ENCODE measurements at regions not wholly inside any gene's neighbourhood (a gene's known extent, or its start where the extent isn't known, plus 50 kb on each side); places are given as distances from the start of the nearest gene placed in this dataset.

DNA sequence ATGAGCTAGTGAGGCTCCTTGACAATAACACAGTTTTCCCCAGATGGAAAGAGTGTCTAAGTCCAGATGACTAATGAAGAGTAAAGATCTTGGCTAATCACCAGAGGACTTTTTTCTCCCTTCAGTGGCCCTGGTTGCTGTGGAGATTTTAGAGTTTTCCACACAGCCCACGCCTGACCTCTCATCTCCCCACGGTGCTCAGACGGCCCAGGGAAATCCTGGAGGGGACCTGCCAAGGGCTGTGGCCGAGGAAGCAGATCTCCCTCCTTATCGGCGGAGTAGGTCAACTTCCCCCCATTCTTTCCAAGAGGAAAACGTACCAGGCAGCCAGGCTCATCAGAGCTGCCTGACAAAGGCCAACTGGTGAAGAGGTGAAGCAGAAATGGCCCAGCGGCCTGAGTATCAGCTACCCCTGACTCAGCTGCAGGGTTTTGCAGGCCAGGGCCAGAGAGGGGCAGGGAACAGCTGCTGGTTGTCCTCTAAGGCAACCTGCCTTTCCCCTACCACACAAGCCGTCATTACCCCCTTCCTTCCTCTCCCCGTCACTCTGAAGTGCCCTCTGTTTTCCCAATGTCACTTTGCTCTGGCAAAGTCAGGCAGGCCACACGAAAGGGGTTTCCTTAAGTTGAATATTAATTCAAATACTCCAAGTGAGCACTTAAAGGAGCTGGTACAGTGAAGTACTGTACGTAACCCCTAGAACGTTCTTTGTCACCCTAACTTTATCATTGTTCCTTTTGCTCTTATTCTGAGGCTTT lies 140.2 kb upstream of the ADAMTS18 start:
- TF ChIP-seq, protein P1, sequence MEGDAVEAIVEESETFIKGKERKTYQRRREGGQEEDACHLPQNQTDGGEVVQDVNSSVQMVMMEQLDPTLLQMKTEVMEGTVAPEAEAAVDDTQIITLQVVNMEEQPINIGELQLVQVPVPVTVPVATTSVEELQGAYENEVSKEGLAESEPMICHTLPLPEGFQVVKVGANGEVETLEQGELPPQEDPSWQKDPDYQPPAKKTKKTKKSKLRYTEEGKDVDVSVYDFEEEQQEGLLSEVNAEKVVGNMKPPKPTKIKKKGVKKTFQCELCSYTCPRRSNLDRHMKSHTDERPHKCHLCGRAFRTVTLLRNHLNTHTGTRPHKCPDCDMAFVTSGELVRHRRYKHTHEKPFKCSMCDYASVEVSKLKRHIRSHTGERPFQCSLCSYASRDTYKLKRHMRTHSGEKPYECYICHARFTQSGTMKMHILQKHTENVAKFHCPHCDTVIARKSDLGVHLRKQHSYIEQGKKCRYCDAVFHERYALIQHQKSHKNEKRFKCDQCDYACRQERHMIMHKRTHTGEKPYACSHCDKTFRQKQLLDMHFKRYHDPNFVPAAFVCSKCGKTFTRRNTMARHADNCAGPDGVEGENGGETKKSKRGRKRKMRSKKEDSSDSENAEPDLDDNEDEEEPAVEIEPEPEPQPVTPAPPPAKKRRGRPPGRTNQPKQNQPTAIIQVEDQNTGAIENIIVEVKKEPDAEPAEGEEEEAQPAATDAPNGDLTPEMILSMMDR (IDR thresholded peaks at IDR 0.05; ENCODE audit: low read length): no peak
- no peak for TF ChIP-seq EZH2 (IDR thresholded peaks at IDR 0.05; ENCODE audit: borderline replicate concordance, low read length)
- Histone ChIP-seq H3K9ac (ENCODE audit: low read length) (no peak overlapping the region), H3K27me3 (ENCODE audit: insufficient read depth, low read length) (no peaks in the 10 kb centered on the region), H3F3A (ENCODE audit: insufficient read depth, low read length) (no peaks in the 10 kb centered on the region), H3K4me1 (ENCODE audit: insufficient read depth, low read length, severe bottlenecking) (no peaks in the 10 kb centered on the region), H3K9me2 (ENCODE audit: low read depth, low read length) (no peaks in the 10 kb centered on the region), H3K4me3 (ENCODE audit: low read depth, low read length, poor library complexity, severe bottlenecking) (no peak overlapping the region), H2AFZ (ENCODE audit: low read length) (no peak overlapping the region), H3K27ac (ENCODE audit: low read depth, low read length, poor library complexity, severe bottlenecking) (no peak overlapping the region), H3K79me2 (ENCODE audit: insufficient read depth, low read length) (no peaks in the 10 kb centered on the region), H3K4me2 (ENCODE audit: low read length) (no peak overlapping the region), H4K20me1 (ENCODE audit: insufficient read depth, low read length) (no peaks in the 10 kb centered on the region), H3K9me3 (ENCODE audit: low read length) (no peaks in the 10 kb centered on the region), H3K36me3 (ENCODE audit: insufficient read depth, low read length) (no peaks in the 10 kb centered on the region)

DNA sequence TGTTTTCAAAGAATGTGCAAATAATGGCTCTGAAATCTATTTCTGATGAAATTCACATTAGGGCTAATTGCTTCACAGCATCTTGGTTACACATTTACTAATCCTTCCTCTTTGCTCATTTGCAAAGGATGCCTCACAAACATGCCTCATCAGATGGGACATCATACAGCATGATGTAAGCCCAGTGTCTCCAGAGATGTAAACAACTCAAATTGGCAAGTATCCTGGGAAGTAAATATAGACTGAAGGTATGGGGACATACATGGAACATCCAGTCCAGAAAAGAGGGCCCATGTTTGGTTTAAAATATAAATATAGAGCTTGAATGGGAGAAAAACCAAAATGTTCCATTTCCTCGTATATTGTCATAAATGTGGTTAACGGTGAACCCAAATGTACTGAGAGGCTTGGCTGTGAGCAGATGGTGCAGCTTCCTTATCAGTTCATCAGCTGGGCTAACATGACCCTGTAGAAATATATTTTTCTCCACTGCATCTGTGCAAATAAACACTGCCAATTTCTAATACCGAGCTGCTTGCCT lies 142.9 kb upstream of the NUDT7 start:
- Histone ChIP-seq H3F3A (ENCODE audit: insufficient read depth, low read length) (no peaks in the 10 kb centered on the region), H3K9me3 (ENCODE audit: low read length) (no peaks in the 10 kb centered on the region), H2AFZ (ENCODE audit: low read length) (no peak overlapping the region), H3K4me1 (ENCODE audit: insufficient read depth, low read length, severe bottlenecking) (no peaks in the 10 kb centered on the region), H3K4me2 (ENCODE audit: low read length) (no peak overlapping the region), H3K27ac (ENCODE audit: low read depth, low read length, poor library complexity, severe bottlenecking) (no peak overlapping the region), H3K4me3 (ENCODE audit: low read depth, low read length, poor library complexity, severe bottlenecking) (no peak overlapping the region), H3K27me3 (ENCODE audit: insufficient read depth, low read length) (no peaks in the 10 kb centered on the region), H3K9me2 (ENCODE audit: low read depth, low read length) (no peaks in the 10 kb centered on the region), H3K79me2 (ENCODE audit: insufficient read depth, low read length) (no peaks in the 10 kb centered on the region), H4K20me1 (ENCODE audit: insufficient read depth, low read length) (no peaks in the 10 kb centered on the region), H3K36me3 (ENCODE audit: insufficient read depth, low read length) (no peaks in the 10 kb centered on the region), H3K9ac (ENCODE audit: low read length) (no peak overlapping the region)
- no peak for TF ChIP-seq EZH2 (IDR thresholded peaks at IDR 0.05; ENCODE audit: borderline replicate concordance, low read length)
- TF ChIP-seq, protein P1 (IDR thresholded peaks at IDR 0.05; ENCODE audit: low read length): no peak

DNA sequence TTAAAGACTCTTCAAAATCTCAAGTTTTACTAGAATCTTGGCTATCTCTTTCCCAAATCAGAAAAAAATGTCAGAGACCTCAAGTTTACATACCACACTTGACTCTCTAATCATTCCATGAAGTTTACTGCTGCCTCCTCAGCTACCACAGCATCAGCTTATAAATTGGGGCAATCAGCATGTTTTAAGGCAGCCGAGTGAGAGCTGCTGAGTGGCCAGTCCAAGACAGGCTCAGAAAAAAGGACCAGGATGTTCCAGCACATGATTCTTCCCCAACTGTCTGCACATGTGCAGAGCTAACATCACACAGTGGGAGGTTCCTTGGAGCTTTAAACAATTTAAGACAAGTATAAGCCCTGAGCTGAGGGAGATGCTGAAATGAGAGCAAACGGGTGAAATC lies 140.6 kb upstream of the NUDT7 start:
- no peaks in the 10 kb centered on the region for H3K4me1 ChIP-seq (ENCODE audit: insufficient read depth, low read length, severe bottlenecking)
- no peaks in the 10 kb centered on the region for H3F3A ChIP-seq (ENCODE audit: insufficient read depth, low read length)
- H4K20me1 ChIP-seq (ENCODE audit: insufficient read depth, low read length): no peaks in the 10 kb centered on the region

More for the DNA sequence above, 140.6 kb upstream of the NUDT7 start:
- TF ChIP-seq EZH2 (IDR thresholded peaks at IDR 0.05; ENCODE audit: borderline replicate concordance, low read length): no peak
- TF ChIP-seq, protein P1 (IDR thresholded peaks at IDR 0.05; ENCODE audit: low read length): no peak
- H3K79me2 ChIP-seq (ENCODE audit: insufficient read depth, low read length): no peaks in the 10 kb centered on the region
- H2AFZ ChIP-seq (ENCODE audit: low read length): no peak overlapping the region
- no peaks in the 10 kb centered on the region for H3K9me2 ChIP-seq (ENCODE audit: low read depth, low read length)
- H3K27me3 ChIP-seq (ENCODE audit: insufficient read depth, low read length): no peaks in the 10 kb centered on the region
- H3K9ac ChIP-seq (ENCODE audit: low read length): no peak overlapping the region
- no peak overlapping the region for H3K4me2 ChIP-seq (ENCODE audit: low read length)
- H3K9me3 ChIP-seq (ENCODE audit: low read length): no peaks in the 10 kb centered on the region
- H3K27ac ChIP-seq (ENCODE audit: low read depth, low read length, poor library complexity, severe bottlenecking): no peak overlapping the region
- H3K4me3 ChIP-seq (ENCODE audit: low read depth, low read length, poor library complexity, severe bottlenecking): no peak overlapping the region
- no peaks in the 10 kb centered on the region for H3K36me3 ChIP-seq (ENCODE audit: insufficient read depth, low read length)
